ENCODE measurements at regions not wholly inside any gene's neighbourhood (a gene's known extent, or its start where the extent isn't known, plus 50 kb on each side); places are given as distances from the start of the nearest gene placed in this dataset.

DNA sequence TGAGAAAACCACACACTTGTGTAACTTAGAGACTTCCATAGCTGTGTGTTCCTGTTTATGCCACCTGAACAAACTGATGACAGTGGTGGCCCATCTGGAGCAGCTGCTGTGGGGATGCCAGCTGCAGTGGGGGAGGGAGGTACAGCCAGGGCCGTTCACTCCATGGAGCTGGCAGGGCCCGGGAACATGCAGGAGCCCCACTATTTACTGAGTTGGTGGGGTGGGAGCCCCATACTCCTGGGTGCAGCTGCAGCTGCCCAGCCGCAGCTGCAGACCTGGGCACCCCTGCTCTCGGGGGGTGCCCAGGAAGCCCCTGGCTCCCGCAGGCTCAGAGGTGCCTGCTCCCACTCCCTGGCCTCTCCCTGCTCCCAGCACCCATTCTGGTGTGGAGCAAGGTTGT lies 398.6 kb upstream of the RASGEF1B start:
- FAIRE-seq, result no peak

DNA sequence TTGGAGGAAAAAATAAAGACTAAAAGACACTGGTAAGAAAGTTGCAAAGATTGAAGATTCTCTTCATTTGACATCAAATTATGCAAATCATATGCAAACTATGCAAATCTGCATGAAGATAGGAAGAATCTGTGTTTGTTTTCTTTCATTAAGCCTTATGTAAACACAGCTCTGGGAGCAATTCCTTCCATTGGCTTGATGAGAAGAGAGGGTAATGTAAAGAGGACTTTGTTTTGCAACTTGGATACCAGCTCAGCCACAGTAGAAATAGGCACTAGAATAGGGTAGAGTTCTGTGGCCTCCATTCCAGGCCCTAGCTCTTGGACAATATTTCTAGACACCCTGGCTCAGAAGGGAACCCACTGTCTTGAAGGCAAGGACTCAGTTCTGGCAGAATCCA lies 388.4 kb upstream of the RASGEF1B start:
- no peak for FAIRE-seq

DNA sequence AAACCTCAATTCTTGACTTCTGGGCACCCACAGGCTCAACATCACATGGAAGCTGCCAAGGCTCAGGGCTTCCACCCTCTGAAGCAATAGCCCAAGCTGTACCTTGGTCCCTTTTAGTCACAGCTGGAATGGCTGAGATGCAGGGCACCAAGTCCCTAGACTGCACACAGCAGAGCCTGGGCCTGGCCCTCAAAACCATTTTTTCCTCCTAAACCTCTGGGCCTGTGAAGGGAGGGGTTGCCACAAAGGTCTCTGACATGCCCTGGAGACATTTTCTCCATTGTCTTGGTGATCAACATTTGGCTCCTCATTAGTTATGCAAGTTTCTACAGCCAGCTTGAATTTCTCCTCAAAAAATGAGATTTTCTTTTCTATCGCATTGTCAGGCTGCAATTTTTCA lies 382.7 kb upstream of the RASGEF1B start:
- no peak for FAIRE-seq

DNA sequence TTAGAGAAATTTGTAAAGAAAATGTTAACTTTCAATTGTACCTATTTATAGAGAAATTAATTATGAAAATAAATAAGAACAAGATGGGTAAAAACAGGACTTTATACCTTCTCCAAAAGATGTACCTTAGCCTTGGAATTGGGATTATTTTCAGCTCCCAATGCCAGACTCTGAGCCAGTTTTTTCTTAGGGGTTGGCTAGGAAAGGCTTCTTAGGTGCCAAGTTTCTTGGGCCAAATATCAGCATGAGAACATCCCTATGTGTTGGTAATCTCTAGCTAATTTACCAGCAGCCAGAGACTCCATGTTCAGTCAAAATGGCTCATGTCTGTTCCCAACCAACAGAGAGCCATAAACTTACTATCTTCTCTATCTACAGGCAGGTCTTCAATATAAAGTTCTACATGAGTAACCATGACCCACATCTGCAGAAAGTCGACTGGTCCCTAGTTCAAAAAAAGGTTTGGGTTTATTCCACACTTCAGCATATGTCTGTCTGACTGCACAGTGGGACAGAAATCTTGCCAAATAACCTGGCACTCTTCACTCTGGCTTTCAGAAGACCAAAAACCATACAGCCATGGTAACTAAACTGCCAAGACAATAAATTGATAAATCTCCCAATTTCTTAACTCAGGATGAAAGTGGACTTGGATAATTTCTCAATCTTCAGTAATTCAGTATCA lies 380.5 kb upstream of the RASGEF1B start:
- no peak for FAIRE-seq

DNA sequence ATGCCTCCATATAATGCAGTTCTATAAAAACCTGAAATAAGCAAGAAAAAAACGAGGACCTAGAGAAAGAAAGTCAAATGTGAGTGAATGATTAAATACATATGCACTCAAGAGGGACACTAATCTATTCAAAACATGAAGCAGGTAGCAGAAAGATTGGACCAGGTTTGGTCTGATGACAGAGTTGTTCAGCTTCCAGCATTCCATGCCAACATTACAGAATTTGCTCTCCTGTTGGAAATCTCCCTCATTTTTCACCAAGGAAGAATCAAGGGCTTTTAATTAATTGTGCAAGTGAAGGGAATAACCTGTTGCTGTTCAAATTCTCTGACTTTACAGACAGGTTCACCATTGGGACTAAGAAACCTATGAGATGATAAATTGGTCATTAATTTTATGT lies 379.0 kb upstream of the RASGEF1B start:
- no peak for FAIRE-seq

DNA sequence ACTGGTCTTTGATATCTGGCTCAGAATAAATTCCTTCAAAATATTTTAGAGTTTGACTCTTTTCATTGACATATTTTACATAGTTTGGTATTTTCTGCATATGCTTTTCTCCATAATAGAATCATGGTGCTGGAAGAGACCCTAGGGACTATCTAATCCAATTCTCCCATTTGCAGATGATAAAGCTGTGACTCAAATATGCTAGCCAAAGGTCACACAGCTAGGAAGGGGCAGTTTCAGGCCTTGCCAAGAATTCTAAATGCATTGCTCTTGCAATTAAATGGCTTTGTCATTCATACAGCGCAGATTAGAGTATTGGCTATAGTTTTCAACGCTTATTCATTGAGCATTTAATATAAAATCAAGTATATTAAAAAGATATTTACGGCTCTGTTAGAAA lies 374.1 kb upstream of the RASGEF1B start:
- FAIRE-seq, result no peak

DNA sequence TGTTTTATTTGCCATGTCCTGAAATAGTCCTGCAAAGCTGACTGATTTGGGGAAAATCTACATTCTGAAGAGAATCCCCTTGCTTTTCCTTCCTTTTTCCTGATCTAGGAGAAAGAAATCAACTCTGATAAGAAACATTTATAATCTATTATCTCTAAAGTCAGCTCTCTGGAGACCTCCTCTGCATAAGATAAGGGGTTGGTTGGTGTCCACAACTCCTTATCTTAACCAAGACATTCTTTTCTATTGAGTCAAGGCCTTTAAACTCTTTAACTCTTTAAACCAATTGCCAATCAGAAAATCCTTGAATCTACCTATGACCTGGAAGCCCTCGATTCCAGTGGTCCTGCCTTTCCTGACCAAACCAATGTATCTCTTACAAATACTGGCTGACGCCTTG lies 373.6 kb upstream of the RASGEF1B start:
- FAIRE-seq, result no peak

DNA sequence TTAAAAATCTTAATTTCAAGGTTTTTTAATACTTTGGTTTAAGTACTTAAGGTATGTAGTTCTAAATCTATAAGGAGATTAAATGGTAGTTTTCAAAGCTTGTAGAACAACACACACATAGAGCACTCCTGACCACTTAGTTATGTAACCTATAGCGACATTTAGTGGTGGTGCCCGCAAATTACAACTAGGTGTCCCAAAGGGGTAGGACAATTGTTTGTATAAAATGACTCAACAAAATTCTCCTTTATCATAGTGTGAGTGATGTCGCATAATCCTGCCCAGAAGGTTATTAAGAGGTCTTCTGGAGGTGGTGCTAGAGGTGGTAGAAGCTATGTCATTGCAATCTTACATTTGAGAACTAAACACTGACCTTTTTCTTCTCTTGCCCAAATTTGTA lies 373.0 kb upstream of the RASGEF1B start:
- no peak for FAIRE-seq

DNA sequence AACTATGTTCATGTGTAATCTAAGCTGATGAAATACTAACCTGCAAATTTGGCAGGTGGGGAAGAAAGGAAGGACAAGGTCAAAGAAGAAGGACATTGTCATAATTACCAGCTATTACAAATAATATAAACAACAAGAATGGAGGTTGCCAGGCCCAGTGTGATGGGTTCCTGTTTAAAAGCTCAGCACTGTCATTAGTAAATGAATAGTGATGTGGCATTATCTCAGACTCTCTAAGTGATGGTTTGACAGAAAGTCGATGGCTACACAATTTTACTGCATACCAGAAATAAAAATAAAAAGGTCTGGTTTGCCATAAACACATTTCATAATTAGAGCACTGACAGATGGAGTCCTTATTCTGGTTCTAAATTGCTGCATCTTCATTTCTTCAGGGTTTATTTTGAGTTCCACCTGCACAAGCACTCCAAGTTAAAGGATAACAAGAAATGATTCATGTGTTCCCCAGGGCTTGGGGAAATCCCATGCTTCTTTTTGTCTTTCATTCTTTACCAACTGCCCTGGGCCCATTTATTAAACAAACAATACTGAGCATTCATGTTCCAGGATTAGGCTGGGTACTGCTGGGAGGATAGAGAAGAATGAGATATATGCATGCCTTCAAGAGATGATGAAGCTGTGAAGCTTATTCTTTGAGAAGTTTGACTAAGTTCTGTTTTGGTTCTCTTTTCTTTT lies 367.8 kb upstream of the RASGEF1B start:
- no peak for FAIRE-seq

DNA sequence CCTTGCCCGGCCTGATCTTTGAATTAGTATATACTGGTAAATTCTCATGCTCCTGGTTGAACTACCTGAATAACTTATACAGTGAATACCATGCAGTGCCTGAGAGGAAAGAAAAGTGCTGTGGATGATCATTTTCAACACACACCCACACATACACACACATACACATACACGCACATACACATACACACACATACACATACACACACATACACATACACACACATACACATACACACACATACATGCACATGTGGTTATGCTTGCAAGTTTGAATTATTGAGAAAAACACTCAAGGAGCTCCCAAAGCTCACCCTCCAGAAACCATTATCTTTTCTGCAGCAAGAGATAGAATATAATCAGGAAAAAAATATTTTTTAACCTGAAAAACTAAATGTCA lies 366.9 kb upstream of the RASGEF1B start:
- no peak for FAIRE-seq

DNA sequence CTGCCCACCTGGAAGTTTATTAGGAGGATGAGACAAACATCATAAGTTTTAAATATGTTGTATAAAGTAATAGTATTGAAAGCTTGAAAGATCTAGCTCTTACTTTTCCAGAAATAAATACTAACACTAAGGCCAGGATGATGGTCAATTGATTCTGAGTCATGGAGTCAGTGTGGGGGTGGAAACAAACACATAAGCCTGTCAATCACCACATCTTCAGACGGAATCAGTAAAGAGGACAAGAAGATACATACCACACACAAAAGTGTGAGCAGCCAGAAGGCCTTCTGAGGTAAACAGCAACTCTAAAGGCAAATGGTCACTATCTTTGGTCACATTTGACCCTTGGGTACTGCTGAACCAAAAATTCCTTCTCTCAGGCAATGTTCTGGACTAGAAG lies 365.0 kb upstream of the RASGEF1B start:
- FAIRE-seq, result no peak

DNA sequence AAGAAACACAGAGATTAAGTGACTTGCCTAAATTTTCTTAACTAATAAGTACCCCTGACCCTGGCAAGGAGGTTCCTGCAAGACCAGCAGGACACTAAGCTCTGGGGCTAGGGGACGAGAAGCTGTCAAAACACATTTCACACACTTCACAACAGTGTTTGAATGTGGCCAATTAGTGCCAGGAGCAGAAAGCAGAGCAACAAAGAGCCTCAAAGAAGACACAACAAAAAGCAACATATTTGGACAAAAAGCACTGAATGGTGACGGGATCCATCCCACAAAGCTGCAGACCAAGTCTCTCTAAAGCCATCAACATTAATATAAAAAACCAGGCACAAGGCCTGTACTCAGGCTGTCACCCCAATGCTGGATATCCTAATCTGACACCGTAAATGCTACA lies 361.9 kb upstream of the RASGEF1B start:
- no peak for FAIRE-seq

DNA sequence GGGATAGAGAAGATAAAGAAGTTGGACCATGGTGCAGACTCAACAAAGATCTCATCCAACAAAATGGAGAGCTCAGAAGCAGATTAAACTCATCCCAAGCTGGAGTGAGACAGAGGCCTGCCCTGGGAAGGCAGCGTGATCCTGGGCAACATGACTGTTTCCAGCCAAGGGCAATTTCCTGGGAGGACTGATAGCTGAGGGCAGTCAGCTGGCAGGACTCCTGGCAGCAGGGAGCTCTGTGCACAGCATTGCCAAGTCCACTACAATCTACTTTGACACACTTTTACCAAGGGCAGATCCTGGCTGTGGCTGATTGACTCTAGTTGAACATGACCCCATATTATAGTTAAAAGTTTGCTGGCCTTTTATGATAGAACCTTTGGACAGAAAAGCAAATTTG lies 357.3 kb upstream of the RASGEF1B start:
- no peak for FAIRE-seq

DNA sequence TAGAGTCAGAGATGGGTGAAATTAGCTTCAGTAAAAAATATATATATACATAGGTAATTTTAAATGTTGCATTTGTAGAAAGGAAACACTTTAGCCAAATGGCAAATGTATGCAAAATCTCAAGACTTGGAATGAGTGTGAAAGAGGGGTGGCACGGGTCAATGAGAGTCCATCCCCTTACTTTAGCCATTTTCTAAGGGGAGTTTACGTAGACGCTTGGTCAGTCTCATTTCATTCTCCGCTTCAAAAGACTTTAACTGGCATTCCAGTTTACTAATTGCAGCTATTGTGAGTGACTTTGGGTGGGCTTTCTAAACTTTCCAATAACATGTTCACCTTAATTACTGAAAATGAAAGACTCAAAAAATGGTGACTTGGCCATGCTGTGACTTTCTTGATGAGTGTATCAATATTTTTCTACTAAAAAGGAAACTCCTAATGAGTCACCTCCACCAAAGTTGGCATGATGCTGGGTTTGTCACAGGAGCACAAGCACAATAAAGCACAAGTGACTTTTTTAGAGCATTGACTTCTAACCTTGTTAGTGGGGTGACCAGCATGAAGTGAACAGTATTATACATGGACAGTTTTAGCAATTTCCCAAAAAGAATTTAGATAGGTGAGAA lies 356.0 kb upstream of the RASGEF1B start:
- no peak for FAIRE-seq

DNA sequence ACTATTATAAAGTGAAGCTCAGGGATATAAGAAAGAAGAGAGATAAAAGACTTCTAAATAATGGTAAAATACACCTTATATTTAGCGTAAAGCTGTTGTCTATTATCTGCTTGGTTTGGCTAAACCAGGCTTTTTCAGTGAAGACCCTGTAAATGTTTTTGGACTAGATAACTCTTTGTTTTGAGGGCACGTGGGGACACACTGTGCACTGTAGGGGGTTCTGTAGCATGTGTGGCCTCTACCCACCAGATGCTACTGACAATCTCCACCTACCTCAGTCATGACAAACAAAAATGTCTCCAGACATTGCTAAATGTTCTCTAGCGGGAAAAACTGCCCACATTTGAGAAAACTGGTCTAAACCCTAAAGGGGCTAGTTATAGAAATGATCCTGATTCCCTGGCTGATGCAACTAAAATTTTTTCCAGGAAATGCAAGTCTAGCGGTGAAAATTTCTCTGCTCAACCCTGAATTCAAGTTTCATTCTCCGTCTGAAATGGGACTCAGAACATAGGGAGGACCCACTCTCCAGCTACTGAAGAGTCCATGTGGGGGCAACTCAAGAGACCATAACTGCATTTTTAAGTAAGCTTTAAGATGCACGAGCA lies 355.2 kb upstream of the RASGEF1B start:
- no peak for FAIRE-seq

DNA sequence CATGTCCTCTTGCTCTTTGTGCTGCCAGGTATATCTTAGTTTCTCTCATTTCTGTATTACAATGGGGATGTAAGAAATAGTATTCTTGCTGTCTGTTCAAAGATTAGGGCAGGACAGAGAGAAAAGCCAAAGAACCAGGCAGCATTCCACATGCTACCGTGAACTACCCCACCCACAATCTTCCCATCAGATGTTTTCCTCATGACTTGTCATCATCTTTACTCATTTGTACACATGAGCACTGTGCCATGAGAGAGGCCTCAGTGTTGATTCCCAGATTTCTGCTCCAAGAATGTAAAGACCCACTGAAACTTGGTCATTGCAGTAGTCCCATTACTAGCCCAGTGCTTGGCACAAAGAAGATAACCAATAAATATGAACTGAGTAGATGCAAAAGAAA lies 354.6 kb upstream of the RASGEF1B start:
- no peak for FAIRE-seq

DNA sequence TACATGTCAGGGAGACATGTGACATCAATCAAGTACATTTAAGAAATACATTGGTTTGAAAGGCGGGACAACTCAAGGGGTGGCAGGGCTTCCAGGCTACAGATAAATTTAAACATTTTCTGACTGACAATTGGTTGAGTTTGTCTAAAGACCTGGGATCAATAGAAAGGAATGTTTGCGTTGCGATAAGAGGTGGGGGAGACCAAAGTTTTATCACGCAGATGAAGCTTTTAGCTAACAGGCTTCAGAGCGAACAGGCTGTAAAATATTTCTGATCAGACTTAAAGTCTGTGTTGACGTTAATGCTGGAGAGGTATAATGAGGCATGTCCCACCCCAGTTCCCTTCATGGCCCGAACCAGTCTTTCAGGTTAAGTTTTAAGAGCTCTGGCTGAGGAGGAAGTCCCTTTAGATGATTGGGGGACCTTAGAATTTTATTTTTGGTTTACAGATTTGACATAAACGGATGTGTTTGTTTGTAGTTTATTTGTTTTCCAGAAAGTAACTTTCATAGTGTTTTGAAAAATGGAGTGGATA lies 346.7 kb upstream of the RASGEF1B start:
- FAIRE-seq, result no peak

DNA sequence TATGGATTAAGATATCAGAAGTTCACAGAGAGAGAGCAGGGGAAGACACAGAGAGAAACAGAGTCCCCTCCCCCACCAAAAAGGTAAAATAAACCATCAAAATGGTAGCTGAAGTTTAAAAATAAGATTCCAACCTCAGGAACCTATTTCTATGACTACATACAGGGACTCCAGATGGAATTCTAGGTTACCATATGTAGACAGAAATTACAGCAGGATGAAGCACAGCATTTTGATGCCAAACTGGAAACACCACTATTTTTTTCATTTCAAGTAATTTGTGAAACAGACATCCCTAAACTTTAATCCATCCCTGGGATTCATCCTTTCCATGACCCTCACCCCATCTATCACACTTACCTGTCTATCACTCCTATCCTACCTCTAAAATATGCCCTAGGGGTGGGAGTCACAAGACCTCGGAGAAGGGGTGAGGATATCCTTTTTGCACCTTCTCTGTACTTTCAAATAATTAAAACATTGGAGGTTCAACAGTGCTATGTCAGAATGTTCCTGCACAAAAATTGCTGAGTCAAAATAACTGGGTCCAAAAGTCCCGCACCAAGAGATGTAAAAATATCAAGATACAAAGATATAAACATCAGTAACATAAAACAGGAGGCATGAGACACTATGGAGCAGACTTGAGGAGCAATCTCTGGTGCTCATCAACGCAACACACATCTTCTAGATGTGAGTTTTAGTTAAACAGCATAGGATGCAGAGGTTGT lies 344.5 kb upstream of the RASGEF1B start:
- no peak for FAIRE-seq

DNA sequence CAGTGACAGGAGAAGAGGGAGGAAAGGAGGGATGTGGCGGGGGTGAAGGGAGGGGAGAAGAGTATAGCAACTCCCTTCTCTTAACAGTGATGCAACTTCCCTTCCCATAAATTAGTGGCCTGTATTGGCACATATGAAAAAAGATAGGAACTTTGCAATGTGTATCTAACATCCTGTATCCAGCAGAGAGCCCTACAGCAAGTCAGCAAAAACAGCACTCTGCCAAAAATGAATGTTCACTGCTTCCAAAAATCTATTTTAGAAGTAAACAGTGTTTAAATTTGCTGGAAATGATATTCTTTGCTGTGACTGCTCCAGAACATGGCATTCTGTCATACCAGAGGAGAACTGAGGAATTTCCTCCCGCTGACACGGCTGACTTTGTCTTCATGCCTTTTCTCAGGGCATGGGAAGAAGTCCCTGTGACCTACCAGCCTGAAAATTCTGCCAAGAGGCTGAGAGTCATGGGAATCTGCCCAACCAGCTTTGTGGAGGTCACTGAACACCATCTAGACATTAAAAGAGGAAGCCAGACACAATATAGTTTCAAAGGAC lies 343.4 kb upstream of the RASGEF1B start:
- no peak for FAIRE-seq

DNA sequence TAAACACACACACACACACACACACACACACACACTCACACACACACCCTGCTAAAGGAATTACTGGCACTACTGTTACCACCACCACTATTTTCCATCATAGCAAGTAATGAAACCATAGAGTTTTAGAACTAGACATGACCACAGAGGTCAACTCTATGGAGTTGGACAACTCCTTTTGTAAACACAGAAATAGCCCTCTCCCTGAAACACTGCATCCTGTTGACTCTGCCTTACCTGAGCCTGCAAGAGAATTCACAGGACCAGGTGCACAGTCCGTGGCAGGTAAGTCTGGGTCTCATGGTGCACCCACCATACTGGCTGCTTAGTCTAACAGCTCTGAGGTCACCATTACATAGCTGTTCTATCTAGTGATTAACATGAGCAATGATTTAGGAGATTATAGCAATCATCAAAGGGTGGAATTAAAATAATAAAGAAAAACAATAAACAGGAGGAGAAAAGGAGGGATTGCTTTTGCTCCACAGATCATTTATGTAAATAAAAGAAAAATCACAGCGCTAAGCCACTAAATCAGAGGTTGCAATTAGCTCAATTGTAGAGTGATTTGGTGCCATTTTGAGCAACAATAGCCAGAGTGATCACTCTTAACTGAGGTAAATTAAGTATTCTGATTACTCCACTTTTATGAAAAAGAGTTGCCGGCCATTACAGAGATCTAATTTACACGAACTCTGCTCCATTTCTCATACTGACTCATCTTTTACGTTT lies 340.0 kb upstream of the RASGEF1B start:
- FAIRE-seq, result no peak

DNA sequence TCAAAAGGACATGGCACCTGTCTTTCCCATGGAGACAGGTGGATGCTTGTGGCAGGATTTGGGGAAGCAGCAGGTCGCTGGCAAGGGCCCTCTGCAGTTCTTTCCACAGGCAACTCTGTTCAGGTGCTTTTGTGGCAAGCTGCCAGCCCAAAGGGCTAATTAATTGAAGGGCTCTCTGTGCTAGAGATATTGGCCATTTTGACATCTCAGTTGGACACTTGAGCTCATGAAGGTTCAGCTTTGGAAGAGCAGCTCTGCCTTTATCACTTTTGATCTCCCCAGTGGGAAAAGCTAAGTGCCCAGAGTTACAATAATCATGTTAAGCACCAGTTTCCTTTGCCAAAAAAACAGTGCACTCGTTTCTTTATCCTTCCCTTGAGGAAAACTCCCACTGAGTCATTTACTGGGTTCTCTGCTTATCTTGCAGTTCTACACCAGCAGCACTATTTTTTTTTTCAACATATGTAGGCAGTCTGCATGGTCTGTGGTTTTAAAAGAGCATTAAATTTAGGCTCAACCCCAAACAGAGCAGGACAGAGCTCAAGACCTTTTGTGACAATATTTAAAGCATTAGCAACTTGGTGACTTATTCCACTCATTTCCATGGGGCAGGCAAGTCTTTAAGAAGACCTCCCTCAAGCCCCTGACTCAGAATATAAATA lies 336.4 kb upstream of the RASGEF1B start:
- FAIRE-seq, result no peak

Data from colon (tissue), 2 donors.